ENCODE measurements at regions not wholly inside any gene's neighbourhood (a gene's known extent, or its start where the extent isn't known, plus 50 kb on each side); places are given as distances from the start of the nearest gene placed in this dataset.
"Not testable (repeated sequence)": the region's sequence is repeated elsewhere in the genome, so short reads cannot be mapped to it uniquely, and the experiment has no call there.

GRCh38 chr6:4725136-4725760 lies 51.0 kb upstream of the CDYL start:
- DNase-seq (ENCODE audit: low read depth): not testable (repeated sequence)

- DNase-seq (ENCODE audit: low read depth): not testable (repeated sequence)
Observed at GRCh38 chr6:4724727-4725126, 51.5 kb upstream of the CDYL start.

GRCh38 chr6:4723383-4723782 lies 52.8 kb upstream of the CDYL start:
- DNase-seq (ENCODE audit: low read depth): no peak

GRCh38 chr6:4721368-4721767 lies 54.8 kb upstream of the CDYL start:
- not testable (repeated sequence) for DNase-seq (ENCODE audit: low read depth)

GRCh38 chr6:4719491-4719890 lies 56.7 kb upstream of the CDYL start:
- DNase-seq (ENCODE audit: low read depth): no peak

- DNase-seq (ENCODE audit: low read depth): no peak
Observed at GRCh38 chr6:4717856-4718255, 58.3 kb upstream of the CDYL start.

- DNase-seq (ENCODE audit: low read depth): no peak
Observed at GRCh38 chr6:4717124-4717523, 59.1 kb upstream of the CDYL start.

- no peak for DNase-seq (ENCODE audit: low read depth)
Observed at GRCh38 chr6:4714961-4715501, 61.2 kb upstream of the CDYL start.

GRCh38 chr6:4712291-4712690 lies 63.9 kb upstream of the CDYL start:
- DNase-seq (ENCODE audit: low read depth): no peak

GRCh38 chr6:4707011-4707410 lies 69.2 kb upstream of the CDYL start:
- DNase-seq (ENCODE audit: low read depth): no peak

GRCh38 chr6:4705809-4706208 lies 70.4 kb upstream of the CDYL start:
- DNase-seq (ENCODE audit: low read depth): no peak

GRCh38 chr6:4703382-4703781 lies 72.8 kb upstream of the CDYL start:
- DNase-seq (ENCODE audit: low read depth): no peak

GRCh38 chr6:4698901-4699659 lies 77.1 kb upstream of the CDYL start:
- no peak for DNase-seq (ENCODE audit: low read depth)

GRCh38 chr6:4693173-4693970 lies 82.8 kb upstream of the CDYL start:
- no peak for DNase-seq (ENCODE audit: low read depth)

- DNase-seq (ENCODE audit: low read depth): no peak
Observed at GRCh38 chr6:4692664-4693063, 83.5 kb upstream of the CDYL start.

GRCh38 chr6:4687989-4688947 lies 87.9 kb upstream of the CDYL start:
- no peak for DNase-seq (ENCODE audit: low read depth)

- no peak for DNase-seq (ENCODE audit: low read depth)
Observed at GRCh38 chr6:4687656-4687988, 88.6 kb upstream of the CDYL start.

GRCh38 chr6:4682431-4683097 lies 93.6 kb upstream of the CDYL start:
- no peak for DNase-seq (ENCODE audit: low read depth)

GRCh38 chr6:4678506-4679300 lies 97.5 kb upstream of the CDYL start:
- DNase-seq (ENCODE audit: low read depth): no peak

GRCh38 chr6:4677751-4678065 lies 98.5 kb upstream of the CDYL start:
- no peak for DNase-seq (ENCODE audit: low read depth)
